ENCODE measurements at regions not wholly inside any gene's neighbourhood (a gene's known extent, or its start where the extent isn't known, plus 50 kb on each side); places are given as distances from the start of the nearest gene placed in this dataset.

DNA sequence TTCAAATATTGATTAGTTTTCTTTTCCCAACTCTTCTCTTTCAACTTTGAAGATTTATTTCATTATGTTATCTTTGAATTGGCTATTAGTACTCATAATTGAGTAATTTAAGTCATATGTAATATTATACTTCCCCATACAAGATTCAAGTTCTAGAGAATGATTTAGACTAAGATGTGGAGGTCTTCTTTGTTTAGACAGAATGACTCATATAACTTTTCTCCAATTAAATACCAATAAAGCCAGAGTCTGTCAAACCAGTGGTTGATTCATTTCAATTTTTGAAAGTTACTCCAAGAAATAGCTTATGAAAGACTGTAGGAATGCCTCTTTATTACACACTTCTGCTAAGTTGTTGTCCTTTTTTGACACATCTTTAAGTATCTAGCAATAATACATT lies 115.8 kb upstream of the SLC35F3 start:
- TF ChIP-seq, protein P1, sequence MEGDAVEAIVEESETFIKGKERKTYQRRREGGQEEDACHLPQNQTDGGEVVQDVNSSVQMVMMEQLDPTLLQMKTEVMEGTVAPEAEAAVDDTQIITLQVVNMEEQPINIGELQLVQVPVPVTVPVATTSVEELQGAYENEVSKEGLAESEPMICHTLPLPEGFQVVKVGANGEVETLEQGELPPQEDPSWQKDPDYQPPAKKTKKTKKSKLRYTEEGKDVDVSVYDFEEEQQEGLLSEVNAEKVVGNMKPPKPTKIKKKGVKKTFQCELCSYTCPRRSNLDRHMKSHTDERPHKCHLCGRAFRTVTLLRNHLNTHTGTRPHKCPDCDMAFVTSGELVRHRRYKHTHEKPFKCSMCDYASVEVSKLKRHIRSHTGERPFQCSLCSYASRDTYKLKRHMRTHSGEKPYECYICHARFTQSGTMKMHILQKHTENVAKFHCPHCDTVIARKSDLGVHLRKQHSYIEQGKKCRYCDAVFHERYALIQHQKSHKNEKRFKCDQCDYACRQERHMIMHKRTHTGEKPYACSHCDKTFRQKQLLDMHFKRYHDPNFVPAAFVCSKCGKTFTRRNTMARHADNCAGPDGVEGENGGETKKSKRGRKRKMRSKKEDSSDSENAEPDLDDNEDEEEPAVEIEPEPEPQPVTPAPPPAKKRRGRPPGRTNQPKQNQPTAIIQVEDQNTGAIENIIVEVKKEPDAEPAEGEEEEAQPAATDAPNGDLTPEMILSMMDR (IDR thresholded peaks at IDR 0.05), result no peak
- no peak for TF ChIP-seq POLR2A (IDR thresholded peaks at IDR 0.05)
